GM18505 (cell line): ENCODE measurements at regions not wholly inside any gene's neighbourhood (a gene's known extent, or its start where the extent isn't known, plus 50 kb on each side); places are given as distances from the start of the nearest gene placed in this dataset.

Experiments used
- ATAC-seq: cut with Tn5 transposase; IDR thresholded peaks from one replicate; pipeline ENCODE4 v1.9.1; 2021; ENCODE audit not compliant: unreplicated experiment
- POLR2A ChIP-seq: IDR thresholded peaks from 4 replicates; pipeline ENCODE4 v1.6.1; 2011; ENCODE audit warnings: borderline replicate concordance; ENCODE audit not compliant: insufficient read depth, insufficient read length; ENCODE audit errors: extremely low read depth

- TF ChIP-seq POLR2A: no peak
- ATAC-seq: no peak
Observed at GRCh38 chr22:47388331-47388730, 625.9 kb downstream of the TBC1D22A start.

- no peak for TF ChIP-seq POLR2A
- no peak for ATAC-seq
Observed at GRCh38 chr22:47386812-47387510, 624.5 kb downstream of the TBC1D22A start.

DNA sequence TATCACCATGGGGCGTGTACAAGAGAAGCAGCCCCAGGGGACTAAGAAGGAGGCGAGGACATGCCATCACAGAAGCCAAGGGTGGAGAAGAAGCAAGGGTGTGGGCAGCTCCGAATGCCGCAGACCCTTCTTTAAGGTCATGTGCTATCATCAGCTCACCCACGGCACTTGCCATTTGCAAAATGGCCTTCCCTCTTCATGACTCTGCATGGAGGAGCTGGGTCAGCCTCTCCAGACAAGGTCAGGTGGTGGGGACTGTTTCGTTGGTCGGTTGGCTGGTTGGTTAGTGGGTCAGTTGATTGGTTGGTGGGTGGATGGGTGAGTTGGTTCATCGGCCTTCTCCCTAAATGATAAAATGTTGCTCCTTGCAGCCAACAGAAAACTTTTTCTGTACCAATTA lies 622.5 kb downstream of the TBC1D22A start:
- TF ChIP-seq POLR2A: no peak
- ATAC-seq: no peak

DNA sequence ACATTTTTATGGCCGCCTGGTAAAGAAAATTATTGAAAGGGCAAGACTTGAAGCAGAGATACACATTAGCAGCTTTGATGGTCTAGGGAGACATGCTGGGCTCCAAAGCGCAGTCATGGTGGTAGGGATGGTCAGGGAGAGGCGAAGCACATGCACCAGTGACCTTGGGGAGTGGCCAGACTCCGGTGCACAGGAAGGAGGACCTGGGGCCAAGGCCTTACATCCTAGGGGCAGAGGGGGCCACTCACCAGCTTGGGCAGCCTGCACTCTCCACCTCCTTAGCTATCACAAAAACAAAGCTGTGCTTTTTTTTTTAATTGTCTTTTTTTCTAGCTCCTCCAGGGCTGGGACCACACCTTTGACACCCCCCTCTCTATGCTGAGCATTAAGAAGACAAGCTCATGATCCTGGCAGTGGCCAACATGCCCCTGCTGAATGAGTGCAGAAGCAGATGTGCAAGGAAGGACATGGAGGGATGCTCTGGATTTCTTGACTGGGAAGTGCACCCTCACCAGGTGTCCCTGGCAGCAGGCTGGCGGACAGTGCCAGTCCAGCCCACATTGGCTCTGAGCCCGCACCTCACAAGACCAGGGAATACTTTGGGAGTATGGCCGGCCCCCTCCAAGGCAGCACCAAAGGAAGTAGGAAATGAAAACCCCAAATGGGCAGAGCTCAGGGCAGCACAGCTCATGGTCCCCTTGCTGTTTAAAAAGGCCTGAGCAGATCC lies 619.9 kb downstream of the TBC1D22A start:
- ATAC-seq: no peak
- no peak for TF ChIP-seq POLR2A

GRCh38 chr22:47381240-47381639 lies 618.8 kb downstream of the TBC1D22A start:
- no peak for TF ChIP-seq POLR2A
- ATAC-seq: no peak

DNA sequence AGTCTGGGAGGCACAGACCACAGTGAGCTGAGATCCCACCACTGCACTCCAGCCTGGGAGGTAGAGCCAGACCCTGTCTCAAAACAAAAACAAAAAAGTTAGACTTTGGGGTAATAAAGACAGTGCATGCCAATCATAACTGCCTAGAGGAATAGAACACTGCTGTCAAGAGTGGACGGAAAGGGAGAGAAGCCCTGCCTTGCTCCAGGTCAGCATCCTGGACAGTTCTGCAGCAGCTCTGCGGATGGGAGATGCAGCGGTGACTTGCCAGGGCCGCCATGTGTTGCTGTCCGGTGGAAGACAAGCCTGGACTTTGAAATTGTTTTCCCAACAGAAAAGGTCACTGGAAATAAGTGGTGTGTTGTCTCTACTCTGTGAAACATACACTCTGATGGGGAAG lies 618.2 kb downstream of the TBC1D22A start:
- TF ChIP-seq POLR2A: no peak
- no peak for ATAC-seq

DNA sequence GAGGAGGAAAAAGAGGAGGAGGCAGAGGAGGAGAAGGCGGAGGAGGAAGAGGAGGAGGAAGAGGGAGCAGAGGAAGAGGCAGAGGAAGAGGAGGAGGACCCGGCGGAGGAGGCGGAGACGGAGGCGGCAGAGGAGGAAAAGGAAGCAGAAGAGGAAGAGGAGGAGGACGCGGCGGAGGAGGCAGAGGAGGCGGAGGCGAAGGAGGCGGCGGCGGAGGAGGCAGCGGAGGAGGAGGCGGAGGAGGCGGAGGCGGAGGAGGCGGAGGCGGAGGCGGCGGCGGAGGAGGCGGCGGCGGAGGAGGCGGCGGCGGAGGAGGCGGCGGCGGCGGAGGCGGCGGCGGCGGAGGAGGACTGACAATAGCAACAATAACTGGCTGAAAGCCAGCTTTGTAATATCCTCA lies 616.6 kb downstream of the TBC1D22A start:
- no peak for ATAC-seq
- no peak for TF ChIP-seq POLR2A

DNA sequence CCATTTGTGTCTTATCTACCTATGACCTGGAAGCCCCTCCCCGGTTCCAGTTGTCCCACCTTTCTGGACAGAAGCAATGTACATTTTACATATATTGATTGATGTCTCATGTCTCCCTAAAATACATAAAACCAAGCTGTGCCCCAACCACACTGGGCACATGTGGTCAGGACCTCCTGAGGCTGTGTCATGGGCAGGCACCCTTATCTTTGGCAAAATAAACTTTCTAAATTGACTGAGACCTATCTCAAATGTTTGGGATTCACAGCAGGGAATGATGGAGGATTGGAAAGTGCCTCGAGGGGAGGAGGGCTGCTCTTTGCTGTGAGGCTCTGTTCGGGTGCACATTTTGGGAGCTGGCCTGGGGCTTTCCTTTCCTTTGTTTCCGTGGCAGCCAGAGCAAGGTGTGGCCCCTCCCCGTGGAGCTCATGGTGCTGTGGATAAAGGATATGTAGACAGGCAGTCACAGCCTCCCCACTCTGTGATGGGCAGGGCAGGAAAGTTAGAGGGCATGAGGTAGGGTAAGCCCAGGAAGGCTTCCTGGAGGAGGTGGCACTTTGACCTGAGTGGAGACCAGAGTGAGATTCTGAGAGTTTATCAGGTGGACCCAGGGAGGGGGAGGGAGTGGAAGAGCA lies 615.6 kb downstream of the TBC1D22A start:
- TF ChIP-seq POLR2A: no peak
- no peak for ATAC-seq

- no peak for TF ChIP-seq POLR2A
- ATAC-seq: no peak
Observed at GRCh38 chr22:47376901-47377505, 614.6 kb downstream of the TBC1D22A start.

GRCh38 chr22:47376322-47376700 lies 613.9 kb downstream of the TBC1D22A start:
- TF ChIP-seq POLR2A: no peak

DNA sequence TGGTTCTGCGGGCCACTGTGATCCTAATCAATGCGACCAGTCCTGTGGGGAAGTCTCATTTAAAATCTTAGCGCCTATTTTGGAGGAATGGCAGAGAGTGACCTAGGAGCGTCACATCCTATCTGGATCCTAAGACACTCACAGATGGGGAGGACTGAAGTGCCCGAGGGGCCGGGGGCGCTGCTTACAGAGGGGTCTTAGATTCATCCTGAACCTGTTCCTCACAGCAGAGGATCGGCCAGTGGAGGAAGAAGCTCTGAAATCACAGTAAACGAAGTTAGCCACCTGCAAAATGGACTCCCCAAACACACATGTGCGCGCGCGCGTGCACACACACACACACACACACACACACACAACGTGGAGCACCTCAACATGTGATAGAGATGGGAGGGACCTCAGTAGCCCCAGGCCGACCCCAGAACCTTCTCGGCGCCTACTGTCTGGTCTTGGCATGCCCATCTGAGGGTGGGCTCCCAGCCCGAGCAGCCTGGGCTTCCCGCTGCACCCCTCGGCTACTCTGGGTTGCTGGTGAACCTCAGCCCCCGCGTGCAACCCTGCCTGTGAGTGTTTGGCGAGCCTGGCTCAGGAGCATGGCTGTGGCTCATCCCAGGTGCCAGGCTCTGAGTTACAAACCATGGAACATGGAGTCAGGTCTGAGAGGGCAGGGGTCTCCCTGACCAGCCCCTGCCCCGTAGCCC lies 613.3 kb downstream of the TBC1D22A start:
- no peak for ATAC-seq
- TF ChIP-seq POLR2A: no peak

More at GRCh38 chr22:47376322-47376700, 613.9 kb downstream of the TBC1D22A start:
- no peak for ATAC-seq

DNA sequence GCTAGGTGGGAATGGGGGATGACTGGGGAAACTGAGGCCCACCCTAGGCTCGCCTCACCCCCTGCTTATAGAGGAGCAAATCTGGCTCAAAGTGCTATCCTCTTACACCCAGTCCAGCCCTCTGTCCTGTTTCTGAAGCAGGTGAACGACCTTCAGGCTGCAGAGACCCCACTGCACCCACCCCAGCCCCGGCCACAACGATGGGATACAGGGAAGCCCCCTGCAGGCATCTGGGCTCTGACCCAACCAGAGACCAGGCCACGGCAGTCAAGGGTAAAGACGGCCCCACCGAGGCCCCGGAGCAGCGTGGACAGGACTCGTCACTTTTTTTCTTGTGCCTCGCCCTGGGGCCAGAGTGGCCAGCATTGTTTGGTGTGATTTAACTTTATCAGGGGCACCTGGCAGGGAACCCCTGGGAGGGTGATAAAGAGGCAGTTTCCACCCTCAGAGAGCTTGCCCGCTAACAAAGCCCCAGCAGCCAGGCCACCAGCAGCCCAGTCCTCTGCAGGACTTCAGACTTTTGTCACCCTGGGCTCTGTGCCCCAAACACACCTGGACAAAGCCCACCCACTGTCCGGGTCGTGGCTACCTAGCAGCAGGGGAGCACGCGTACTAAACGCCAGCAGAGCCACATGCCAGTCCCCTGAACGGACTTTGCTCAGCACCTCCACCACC lies 612.6 kb downstream of the TBC1D22A start:
- ATAC-seq: no peak
- no peak for TF ChIP-seq POLR2A
